Uterus (tissue), 2 donors: ENCODE measurements at regions not wholly inside any gene's neighbourhood (a gene's known extent, or its start where the extent isn't known, plus 50 kb on each side); places are given as distances from the start of the nearest gene placed in this dataset.

Experiments
- POLR2A ChIP-seq, 2 donors: fragments of 450-650 bp; IDR thresholded peaks; one replicate each; pipeline ENCODE4 v1.6.1; 2016; ENCODE audit warnings: antibody characterized with exemption in 2 of 2, mild to moderate bottlenecking in 1 of 2, moderate library complexity in 1 of 2
- TF ChIP-seq, protein P1 (sequence below), 4 experiments: fragments of 200-600 bp in 2 of 4; fragments of 450-650 bp in 2 of 4; sonication (generic) in 2 of 4; IDR thresholded peaks; one replicate each; pipeline ENCODE4 v1.5.1; 2016 to 2019; ENCODE audit warnings: antibody characterized with exemption in 4 of 4, mild to moderate bottlenecking in 2 of 4, moderate library complexity in 1 of 4

- TF ChIP-seq POLR2A (IDR thresholded peaks at IDR 0.05): no peak
- TF ChIP-seq, protein P1, sequence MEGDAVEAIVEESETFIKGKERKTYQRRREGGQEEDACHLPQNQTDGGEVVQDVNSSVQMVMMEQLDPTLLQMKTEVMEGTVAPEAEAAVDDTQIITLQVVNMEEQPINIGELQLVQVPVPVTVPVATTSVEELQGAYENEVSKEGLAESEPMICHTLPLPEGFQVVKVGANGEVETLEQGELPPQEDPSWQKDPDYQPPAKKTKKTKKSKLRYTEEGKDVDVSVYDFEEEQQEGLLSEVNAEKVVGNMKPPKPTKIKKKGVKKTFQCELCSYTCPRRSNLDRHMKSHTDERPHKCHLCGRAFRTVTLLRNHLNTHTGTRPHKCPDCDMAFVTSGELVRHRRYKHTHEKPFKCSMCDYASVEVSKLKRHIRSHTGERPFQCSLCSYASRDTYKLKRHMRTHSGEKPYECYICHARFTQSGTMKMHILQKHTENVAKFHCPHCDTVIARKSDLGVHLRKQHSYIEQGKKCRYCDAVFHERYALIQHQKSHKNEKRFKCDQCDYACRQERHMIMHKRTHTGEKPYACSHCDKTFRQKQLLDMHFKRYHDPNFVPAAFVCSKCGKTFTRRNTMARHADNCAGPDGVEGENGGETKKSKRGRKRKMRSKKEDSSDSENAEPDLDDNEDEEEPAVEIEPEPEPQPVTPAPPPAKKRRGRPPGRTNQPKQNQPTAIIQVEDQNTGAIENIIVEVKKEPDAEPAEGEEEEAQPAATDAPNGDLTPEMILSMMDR (IDR thresholded peaks at IDR 0.05): no peak
Measured at GRCh38 chr10:56973766-56974165, 612.7 kb upstream of the ZWINT start.
